Glutamatergic neuron (in vitro differentiated cells): ENCODE measurements at regions not wholly inside any gene's neighbourhood (a gene's known extent, or its start where the extent isn't known, plus 50 kb on each side); places are given as distances from the start of the nearest gene placed in this dataset.

Experiments used
- DNase-seq: peaks from one replicate; pipeline ENCODE4 v3.0.0; 2022
- H3K27ac Mint-ChIP-seq: one replicate; pipeline ENCODE4 v1.8.0; 2020; ENCODE audit warnings: mild to moderate bottlenecking, mixed read lengths, inconsistent platforms; ENCODE audit not compliant: unreplicated experiment
- H3K27me3 Mint-ChIP-seq: one replicate; pipeline ENCODE4 v1.8.0; 2020; ENCODE audit warnings: mild to moderate bottlenecking, moderate library complexity, mixed read lengths, inconsistent platforms; ENCODE audit not compliant: unreplicated experiment
- H3K36me3 Mint-ChIP-seq: one replicate; pipeline ENCODE4 v1.8.0; 2020; ENCODE audit warnings: mild to moderate bottlenecking, mixed read lengths, inconsistent platforms; ENCODE audit not compliant: unreplicated experiment
- H3K4me1 Mint-ChIP-seq: one replicate; pipeline ENCODE4 v1.8.0; 2020; ENCODE audit warnings: mild to moderate bottlenecking, low read depth, mixed read lengths, inconsistent platforms; ENCODE audit not compliant: unreplicated experiment
- H3K4me3 Mint-ChIP-seq: one replicate; pipeline ENCODE4 v1.8.0; 2020; ENCODE audit warnings: mild to moderate bottlenecking, mixed read lengths, inconsistent platforms; ENCODE audit not compliant: unreplicated experiment
- H3K9me3 Mint-ChIP-seq: one replicate; pipeline ENCODE4 v1.8.0; 2020; ENCODE audit warnings: mild to moderate bottlenecking, moderate library complexity, mixed read lengths, inconsistent platforms; ENCODE audit not compliant: unreplicated experiment
- CTCF ChIP-seq: fragments of 200-600 bp; sonication (generic); IDR thresholded peaks from one replicate; pipeline ENCODE4 v1.5.0; 2021; ENCODE audit not compliant: partially characterized antibody, unreplicated experiment

GRCh38 chr4:11604821-11605220, 176.1 kb upstream of the HS3ST1 start:
- no peak overlapping the region for H3K27ac Mint-ChIP-seq
- no peaks in the 10 kb centered on the region for H3K36me3 Mint-ChIP-seq
- no peaks in the 10 kb centered on the region for H3K27me3 Mint-ChIP-seq
- no peaks in the 10 kb centered on the region for H3K4me1 Mint-ChIP-seq
- H3K4me3 Mint-ChIP-seq = no peak overlapping the region
- no peak for TF ChIP-seq CTCF
- DNase-seq = no peak
- no peaks in the 10 kb centered on the region for H3K9me3 Mint-ChIP-seq

GRCh38 chr4:11603591-11604194, 175.0 kb upstream of the HS3ST1 start:
- no peaks in the 10 kb centered on the region for H3K36me3 Mint-ChIP-seq
- no peak for TF ChIP-seq CTCF
- no peak for DNase-seq
- no peak overlapping the region for H3K27ac Mint-ChIP-seq
- no peak overlapping the region for H3K4me3 Mint-ChIP-seq
- H3K4me1 Mint-ChIP-seq = no peaks in the 10 kb centered on the region
- H3K27me3 Mint-ChIP-seq = no peaks in the 10 kb centered on the region
- no peaks in the 10 kb centered on the region for H3K9me3 Mint-ChIP-seq

GRCh38 chr4:11602606-11603340, 174.1 kb upstream of the HS3ST1 start:
- Mint-ChIP-seq H3K27ac (no peak overlapping the region), H3K27me3 (no peaks in the 10 kb centered on the region), H3K9me3 (no peaks in the 10 kb centered on the region), H3K36me3 (no peaks in the 10 kb centered on the region), H3K4me3 (no peak overlapping the region), H3K4me1 (no peaks in the 10 kb centered on the region)
- TF ChIP-seq CTCF = no peak
- no peak for DNase-seq

GRCh38 chr4:11599064-11599463, 170.4 kb upstream of the HS3ST1 start:
- Mint-ChIP-seq H3K36me3 (no peaks in the 10 kb centered on the region), H3K4me1 (peaks cover under 1% of the 10 kb centered on the region), H3K27me3 (no peaks in the 10 kb centered on the region), H3K4me3 (no peak overlapping the region), H3K27ac (no peak overlapping the region), H3K9me3 (no peaks in the 10 kb centered on the region)
- DNase-seq = no peak
- TF ChIP-seq CTCF = no peak

GRCh38 chr4:11598591-11598990, 169.9 kb upstream of the HS3ST1 start:
- Mint-ChIP-seq H3K4me3 (no peak overlapping the region), H3K27me3 (no peaks in the 10 kb centered on the region), H3K4me1 (peaks cover 3% of the 10 kb centered on the region), H3K9me3 (no peaks in the 10 kb centered on the region), H3K36me3 (no peaks in the 10 kb centered on the region), H3K27ac (no peak overlapping the region)
- TF ChIP-seq CTCF = no peak
- DNase-seq = no peak
